ENCODE measurements at regions not wholly inside any gene's neighbourhood (a gene's known extent, or its start where the extent isn't known, plus 50 kb on each side); places are given as distances from the start of the nearest gene placed in this dataset.
"Not testable (repeated sequence)": the region's sequence is repeated elsewhere in the genome, so short reads cannot be mapped to it uniquely, and the experiment has no call there.

DNA sequence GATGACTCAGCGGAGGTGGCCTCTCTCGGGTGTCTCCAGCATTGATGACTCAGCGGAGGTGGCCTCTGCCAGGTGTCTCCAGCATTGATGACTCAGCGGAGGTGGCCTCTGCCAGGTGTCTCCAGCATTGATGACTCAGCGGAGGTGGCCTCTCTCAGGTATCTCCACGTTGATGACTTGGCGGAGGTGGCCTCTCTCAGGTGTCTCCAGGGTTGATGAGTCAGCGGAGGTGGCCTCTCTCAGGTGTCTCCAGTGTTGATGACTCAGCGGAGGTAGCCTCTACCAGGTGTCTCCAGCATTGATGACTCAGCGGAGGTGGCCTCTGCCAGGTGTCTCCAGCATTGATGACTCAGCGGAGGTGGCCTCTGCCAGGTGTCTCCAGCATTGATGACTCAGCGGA lies 87.3 kb downstream of the ASMT start:
- TF ChIP-seq EZH2 (IDR thresholded peaks at IDR 0.05; ENCODE audit: borderline replicate concordance, low read depth, low read length, poor library complexity, severe bottlenecking) = not testable (repeated sequence)
- TF ChIP-seq, protein P1, sequence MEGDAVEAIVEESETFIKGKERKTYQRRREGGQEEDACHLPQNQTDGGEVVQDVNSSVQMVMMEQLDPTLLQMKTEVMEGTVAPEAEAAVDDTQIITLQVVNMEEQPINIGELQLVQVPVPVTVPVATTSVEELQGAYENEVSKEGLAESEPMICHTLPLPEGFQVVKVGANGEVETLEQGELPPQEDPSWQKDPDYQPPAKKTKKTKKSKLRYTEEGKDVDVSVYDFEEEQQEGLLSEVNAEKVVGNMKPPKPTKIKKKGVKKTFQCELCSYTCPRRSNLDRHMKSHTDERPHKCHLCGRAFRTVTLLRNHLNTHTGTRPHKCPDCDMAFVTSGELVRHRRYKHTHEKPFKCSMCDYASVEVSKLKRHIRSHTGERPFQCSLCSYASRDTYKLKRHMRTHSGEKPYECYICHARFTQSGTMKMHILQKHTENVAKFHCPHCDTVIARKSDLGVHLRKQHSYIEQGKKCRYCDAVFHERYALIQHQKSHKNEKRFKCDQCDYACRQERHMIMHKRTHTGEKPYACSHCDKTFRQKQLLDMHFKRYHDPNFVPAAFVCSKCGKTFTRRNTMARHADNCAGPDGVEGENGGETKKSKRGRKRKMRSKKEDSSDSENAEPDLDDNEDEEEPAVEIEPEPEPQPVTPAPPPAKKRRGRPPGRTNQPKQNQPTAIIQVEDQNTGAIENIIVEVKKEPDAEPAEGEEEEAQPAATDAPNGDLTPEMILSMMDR (conservative IDR thresholded peaks at IDR 0.05; ENCODE audit: low read depth, low read length) = not testable (repeated sequence)
